Body of pancreas (tissue), 4 donors: ENCODE measurements at regions not wholly inside any gene's neighbourhood (a gene's known extent, or its start where the extent isn't known, plus 50 kb on each side); places are given as distances from the start of the nearest gene placed in this dataset.

Experiments used
- ATAC-seq: fragments of 150-250 bp; one replicate; pipeline ENCODE4 v1.9.1; 2016
- DNase-seq, 4 donors: peaks; one replicate each; pipeline ENCODE4 v3.0.0-alpha.2; 2019
- H3K27ac ChIP-seq, 4 donors: fragments of 200-600 bp; sonication (generic); 1 replicate in 3 of 4; 2 replicates in 1 of 4; pipeline versions ENCODE4 v1.5.1 to v1.6.1; 2016 to 2019; ENCODE audit warnings: mild to moderate bottlenecking in 1 of 4, mixed read lengths in 1 of 4, moderate library complexity in 1 of 4
- H3K27me3 ChIP-seq, 2 donors: fragments of 200-600 bp; sonication (generic); one replicate each; pipeline ENCODE4 v1.6.0; 2016; ENCODE audit warnings: mild to moderate bottlenecking in 1 of 2
- H3K36me3 ChIP-seq, 2 donors: fragments of 200-600 bp; sonication (generic); replicated peaks in 1 of 2; 2 replicates each; pipeline ENCODE4 v1.5.1; 2016; ENCODE audit warnings: low read depth in 2 of 2; ENCODE audit not compliant: insufficient read depth in 1 of 2
- H3K4me1 ChIP-seq: fragments of 200-600 bp; sonication (generic); one replicate; pipeline ENCODE4 v1.6.0; 2016
- H3K4me3 ChIP-seq, 2 donors: fragments of 200-600 bp; sonication (generic); 1 replicate in 1 of 2; 2 replicates in 1 of 2; pipeline ENCODE4 v1.5.1; 2016 to 2019
- H3K9me3 ChIP-seq, 3 donors: fragments of 200-600 bp; sonication (generic); 1 replicate in 2 of 3; 2 replicates in 1 of 3; pipeline ENCODE4 v1.5.1; 2016
- CTCF ChIP-seq, 7 experiments: fragments of 450-650 bp in 4 of 7; fragments of 200-600 bp in 3 of 7; sonication (generic) in 3 of 7; IDR thresholded peaks; one replicate each; pipeline ENCODE4 v1.5.1; 2016 to 2019; ENCODE audit warnings: antibody characterized with exemption in 7 of 7
- POLR2A ChIP-seq, 3 donors: fragments of 450-650 bp; IDR thresholded peaks; one replicate each; pipeline ENCODE4 v1.6.1; 2016; ENCODE audit warnings: antibody characterized with exemption in 3 of 3, mild to moderate bottlenecking in 2 of 3
- whole genome bisulfite sequencing, 2 donors: methylation state at CpG; one replicate each; pipeline ENCODE4 v1.1.5; 2017; 5-methylcytosine and 5-hydroxymethylcytosine counted together
- intact Hi-C: fragments of 100-400 bp; cut with DNase I; formaldehyde crosslinking; loops from one replicate; pipeline ENCODE4 v1.15.1; 2023

GRCh38 chr5:4244306-4244705 lies 648.7 kb downstream of the IRX1 start:
- no peak for ATAC-seq
- WGBS, 2 donors: 41 to 43% methylated on average over 9 of the region's 9 CpGs

GRCh38 chr5:4245076-4245475 lies 649.4 kb downstream of the IRX1 start:
- Histone ChIP-seq H3K27ac (no peak overlapping the region), H3K27me3 (no peaks in the 10 kb centered on the region), H3K36me3 (no peaks in the 10 kb centered on the region), H3K4me1 (no peaks in the 10 kb centered on the region), H3K4me3 (no peak overlapping the region), H3K9me3 (no peaks in the 10 kb centered on the region)
- intact Hi-C loops: no loop called here
- DNase-seq: no peak
- TF ChIP-seq POLR2A (IDR thresholded peaks at IDR 0.05) (no peak), CTCF (IDR thresholded peaks at IDR 0.05) (no peak)
- 32 to 49% methylated on average over 2 of the region's 2 CpGs for WGBS, 2 donors
- no peak for ATAC-seq

More at GRCh38 chr5:4244306-4244705, 648.7 kb downstream of the IRX1 start:
- Histone ChIP-seq H3K4me1 (no peaks in the 10 kb centered on the region), H3K4me3 (no peak overlapping the region), H3K36me3 (no peaks in the 10 kb centered on the region), H3K27me3 (no peaks in the 10 kb centered on the region), H3K27ac (no peak overlapping the region), H3K9me3 (no peaks in the 10 kb centered on the region)
- no peak for DNase-seq
- no peak for TF ChIP-seq CTCF (IDR thresholded peaks at IDR 0.05)
- TF ChIP-seq POLR2A (IDR thresholded peaks at IDR 0.05): no peak
- intact Hi-C loops: no loop called here

- no peaks in the 10 kb centered on the region for H3K27me3 ChIP-seq
- H3K27ac ChIP-seq: no peak overlapping the region
- H3K9me3 ChIP-seq: no peaks in the 10 kb centered on the region
- H3K36me3 ChIP-seq: no peaks in the 10 kb centered on the region
- no peak for ATAC-seq
- no peak overlapping the region for H3K4me3 ChIP-seq
- TF ChIP-seq POLR2A (IDR thresholded peaks at IDR 0.05): no peak
- WGBS, 2 donors: 63 to 73% methylated on average over 10 of the region's 10 CpGs
- intact Hi-C loops: no loop called here
- no peaks in the 10 kb centered on the region for H3K4me1 ChIP-seq
- no peak for DNase-seq
Measured at GRCh38 chr5:4245511-4245910, 649.9 kb downstream of the IRX1 start.

- no peak overlapping the region for H3K4me3 ChIP-seq
- 58 to 73% methylated on average over 2 of the region's 2 CpGs for WGBS, 2 donors
- intact Hi-C loops: no loop called here
- TF ChIP-seq POLR2A (IDR thresholded peaks at IDR 0.05) (no peak), CTCF (IDR thresholded peaks at IDR 0.05) (no peak)
- DNase-seq (no peak), ATAC-seq (no peak)
- H3K36me3 ChIP-seq: no peaks in the 10 kb centered on the region
- no peaks in the 10 kb centered on the region for H3K9me3 ChIP-seq
- no peaks in the 10 kb centered on the region for H3K27me3 ChIP-seq
- H3K4me1 ChIP-seq: no peaks in the 10 kb centered on the region
- H3K27ac ChIP-seq: no peak overlapping the region
Measured at GRCh38 chr5:4246447-4246846, 650.8 kb downstream of the IRX1 start.

- no peak overlapping the region for H3K4me3 ChIP-seq
- no peaks in the 10 kb centered on the region for H3K9me3 ChIP-seq
- intact Hi-C loops: no loop called here
- 72 to 76% methylated on average over 4 of the region's 4 CpGs for WGBS, 2 donors
- H3K4me1 ChIP-seq: no peaks in the 10 kb centered on the region
- ATAC-seq (no peak), DNase-seq (no peak)
- TF ChIP-seq CTCF (IDR thresholded peaks at IDR 0.05) (no peak), POLR2A (IDR thresholded peaks at IDR 0.05) (no peak)
- H3K27me3 ChIP-seq: no peaks in the 10 kb centered on the region
- H3K36me3 ChIP-seq: no peaks in the 10 kb centered on the region
- no peak overlapping the region for H3K27ac ChIP-seq
Measured at GRCh38 chr5:4250254-4250653, 654.6 kb downstream of the IRX1 start.
